Hematopoietic multipotent progenitor cell treated with erythropoietin and hydrocortisone succinate and interleukin-3 and kit ligand, for 17 days (in vitro differentiated cells): ENCODE measurements at regions not wholly inside any gene's neighbourhood (a gene's known extent, or its start where the extent isn't known, plus 50 kb on each side); places are given as distances from the start of the nearest gene placed in this dataset.

Source experiments
- DNase-seq: peaks from one replicate; pipeline ENCODE4 v3.0.0-alpha.2; 2015; ENCODE audit warnings: low spot score

DNA sequence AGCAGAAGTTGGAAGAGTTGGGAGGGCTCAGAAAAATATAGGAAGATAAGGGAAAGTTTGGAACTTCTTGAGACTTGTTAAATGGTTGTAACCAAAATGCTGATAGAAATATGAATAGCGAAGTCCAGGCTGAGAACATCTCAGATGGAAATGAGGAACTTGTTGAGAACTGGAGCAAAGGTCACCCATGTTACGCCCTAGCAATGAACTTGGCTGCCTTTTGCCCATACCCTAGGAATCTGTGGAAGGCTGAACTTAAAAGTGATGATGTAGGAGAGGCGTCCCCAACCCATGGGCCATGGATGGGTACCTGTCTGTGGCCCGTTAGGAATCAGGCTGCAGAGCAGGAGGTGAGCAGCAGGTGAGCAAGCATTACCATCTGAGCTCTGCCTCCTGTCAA is 347.8 kb downstream of the ARL4A start:
- DNase-seq = no peak

DNA sequence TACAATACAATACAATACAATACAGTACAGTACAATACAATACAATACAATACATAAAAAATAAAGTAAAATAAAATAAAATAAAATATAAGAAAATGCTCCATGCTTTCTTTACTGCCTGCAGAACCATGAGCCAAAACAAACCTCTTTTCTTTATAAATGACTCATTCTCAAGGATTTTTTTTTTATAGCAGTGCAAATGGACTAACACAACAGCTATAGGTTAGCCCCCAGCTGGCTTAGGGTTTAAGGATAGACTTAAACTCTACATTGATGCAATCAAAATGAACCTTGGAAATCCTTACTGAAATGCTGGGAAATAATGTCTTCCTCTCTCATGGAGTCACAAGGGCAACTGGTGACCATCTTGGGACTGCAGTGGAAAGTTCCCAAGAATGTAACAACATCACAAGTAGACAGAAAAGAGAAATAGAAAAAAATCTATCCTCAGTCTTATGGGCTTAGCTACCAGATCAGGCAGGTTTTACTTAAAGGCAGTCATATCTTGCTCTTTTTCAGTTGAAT is 348.9 kb downstream of the ARL4A start:
- no peak for DNase-seq

DNA sequence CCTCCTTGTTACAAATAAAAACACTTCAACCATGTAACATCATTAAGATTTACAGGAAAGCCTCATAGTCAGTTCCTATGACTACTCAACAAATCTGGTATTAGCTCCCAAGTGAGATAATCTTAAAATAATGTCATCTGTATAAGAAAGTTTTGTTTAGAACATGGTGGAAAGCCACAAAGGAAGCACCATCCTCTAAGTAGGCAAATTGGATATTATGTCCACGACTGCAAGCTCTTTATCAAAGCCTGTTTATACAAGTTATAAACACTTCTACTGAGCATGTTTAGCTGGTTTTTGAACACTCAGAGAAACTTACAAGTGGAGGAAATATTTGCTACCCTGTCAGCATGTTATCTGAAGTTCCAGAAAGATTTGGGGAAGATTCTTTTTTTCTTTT is 349.8 kb downstream of the ARL4A start:
- no peak for DNase-seq

DNA sequence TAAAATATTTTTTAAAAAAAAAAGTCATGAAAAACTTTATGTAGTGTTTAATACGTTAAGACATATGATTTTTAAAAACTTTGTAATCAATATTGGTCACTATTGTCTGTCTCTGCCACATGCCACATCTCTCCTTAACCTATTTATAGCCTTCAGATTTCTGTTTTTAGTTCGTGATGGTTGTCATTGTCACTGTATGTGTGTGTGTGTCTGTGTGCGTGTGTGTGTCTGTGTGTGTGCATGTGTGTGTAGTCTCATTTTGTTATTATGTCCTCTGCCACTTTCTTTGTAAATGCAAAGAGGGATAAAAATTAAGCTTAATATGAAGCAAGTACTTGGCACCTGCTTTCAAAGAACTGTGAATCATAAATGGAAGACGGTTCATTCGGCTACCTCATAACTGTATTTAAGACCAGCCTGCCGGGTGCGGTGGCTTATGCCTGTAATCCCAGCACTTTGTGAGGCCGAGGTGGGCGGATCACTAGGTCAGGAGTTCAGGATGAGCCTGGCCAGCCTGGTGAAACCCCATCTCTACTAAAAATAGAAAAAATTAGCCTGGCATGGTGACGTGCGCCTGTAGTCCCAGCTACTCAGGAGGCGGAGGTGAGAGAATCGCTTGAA is 354.0 kb downstream of the ARL4A start:
- DNase-seq = no peak

DNA sequence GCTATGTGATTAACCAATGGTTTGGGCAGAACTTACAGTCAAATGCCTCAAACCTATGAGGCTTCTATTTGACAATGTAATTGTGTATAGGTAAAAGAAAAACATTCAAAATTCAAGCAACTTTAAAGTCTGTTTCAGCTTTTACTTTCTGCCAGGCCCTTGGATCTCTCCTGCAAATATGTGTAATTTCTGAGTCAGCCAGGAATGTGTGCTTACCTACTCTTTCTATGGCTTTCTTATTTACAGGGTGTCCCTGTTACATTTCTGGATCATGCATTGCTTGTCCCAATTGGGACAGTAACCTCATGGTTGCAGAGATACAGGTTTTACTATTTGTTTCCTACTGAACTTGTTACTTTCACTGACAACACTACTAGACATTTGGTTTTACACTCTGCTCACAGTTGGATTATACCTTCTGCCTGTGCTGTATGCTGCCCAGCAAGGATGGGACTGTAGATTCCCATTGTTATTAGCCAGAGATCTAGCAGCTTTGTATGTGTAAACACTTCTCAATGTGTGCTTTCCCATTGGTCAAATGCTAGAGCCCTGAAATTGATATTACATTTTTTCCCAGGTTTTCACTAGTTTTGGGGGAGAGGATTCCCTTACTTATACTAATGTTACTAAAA is 355.3 kb downstream of the ARL4A start:
- no peak for DNase-seq

DNA sequence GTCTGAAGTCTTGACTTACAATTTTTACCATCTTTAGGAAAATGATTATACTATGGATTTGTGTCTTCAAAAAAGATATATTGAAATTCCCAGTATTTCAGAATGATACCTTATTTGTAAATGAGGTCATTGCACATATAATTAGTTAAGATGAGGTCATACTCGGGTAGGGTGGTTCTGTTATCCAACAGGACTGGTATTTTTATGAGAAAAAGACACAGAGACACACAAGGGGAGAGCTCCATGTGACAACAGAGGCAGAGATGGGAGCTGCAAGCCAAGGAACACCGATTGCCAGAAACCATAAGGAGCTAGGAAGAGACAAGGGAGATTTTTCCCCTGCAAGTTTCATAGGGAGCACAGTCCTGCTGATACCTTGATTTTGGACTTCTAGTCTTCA is 356.9 kb downstream of the ARL4A start:
- DNase-seq = no peak

DNA sequence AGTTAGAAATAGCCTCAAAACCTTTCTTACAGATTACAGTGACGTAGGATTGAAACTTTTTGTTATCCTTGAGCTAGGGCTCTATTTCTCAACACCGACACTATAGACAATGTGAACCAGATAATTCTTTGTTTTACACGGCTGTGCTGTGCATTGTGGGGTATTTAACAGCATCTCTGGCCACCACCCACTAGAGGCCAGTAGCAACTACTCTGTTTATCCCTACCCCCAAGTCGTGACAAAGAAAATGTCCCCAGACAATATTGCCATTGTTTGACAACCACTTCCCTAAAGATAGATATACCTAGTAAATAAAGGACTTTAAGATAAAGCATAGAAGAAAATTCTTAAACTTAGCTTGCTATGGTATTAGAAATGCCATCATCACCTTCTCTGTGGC is 359.6 kb downstream of the ARL4A start:
- no peak for DNase-seq

DNA sequence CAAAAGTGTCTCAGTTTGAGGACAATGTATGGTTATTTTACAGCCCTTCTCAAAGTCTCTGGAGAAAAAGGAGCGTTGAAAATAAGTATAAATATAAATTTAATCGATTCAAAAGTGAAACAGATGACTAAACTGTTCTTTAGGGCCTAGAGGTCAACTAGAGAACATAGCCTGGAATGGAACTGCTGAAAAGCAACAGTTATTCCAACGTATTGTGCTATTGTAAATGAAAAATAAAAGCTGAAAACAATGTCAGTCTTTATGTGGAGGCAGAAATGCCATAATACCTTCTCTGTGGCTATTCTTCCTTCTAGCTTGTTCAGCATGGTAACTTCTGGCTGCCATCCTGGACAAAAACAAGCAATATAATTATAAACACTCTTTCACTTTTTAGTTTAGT is 362.5 kb downstream of the ARL4A start:
- no peak for DNase-seq

DNA sequence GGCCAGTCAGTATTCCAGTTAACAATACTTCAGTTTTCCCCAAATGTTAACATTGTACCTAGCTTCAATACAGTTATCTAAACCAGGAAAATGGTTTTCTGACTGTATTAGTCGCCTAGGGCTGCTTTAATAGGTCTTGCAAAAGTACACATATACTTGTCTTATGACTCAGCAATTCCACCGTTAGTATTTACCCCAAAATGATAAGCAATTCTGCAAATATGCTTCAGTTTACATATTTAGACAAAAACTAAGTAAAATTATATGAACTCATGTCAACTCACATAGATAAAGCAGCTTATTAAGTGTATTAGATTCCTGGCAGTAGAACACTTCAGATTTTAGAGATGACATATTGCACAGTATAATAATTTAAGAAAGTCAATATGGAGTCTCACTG is 363.3 kb downstream of the ARL4A start:
- peak; percentile 47 for DNase-seq

DNA sequence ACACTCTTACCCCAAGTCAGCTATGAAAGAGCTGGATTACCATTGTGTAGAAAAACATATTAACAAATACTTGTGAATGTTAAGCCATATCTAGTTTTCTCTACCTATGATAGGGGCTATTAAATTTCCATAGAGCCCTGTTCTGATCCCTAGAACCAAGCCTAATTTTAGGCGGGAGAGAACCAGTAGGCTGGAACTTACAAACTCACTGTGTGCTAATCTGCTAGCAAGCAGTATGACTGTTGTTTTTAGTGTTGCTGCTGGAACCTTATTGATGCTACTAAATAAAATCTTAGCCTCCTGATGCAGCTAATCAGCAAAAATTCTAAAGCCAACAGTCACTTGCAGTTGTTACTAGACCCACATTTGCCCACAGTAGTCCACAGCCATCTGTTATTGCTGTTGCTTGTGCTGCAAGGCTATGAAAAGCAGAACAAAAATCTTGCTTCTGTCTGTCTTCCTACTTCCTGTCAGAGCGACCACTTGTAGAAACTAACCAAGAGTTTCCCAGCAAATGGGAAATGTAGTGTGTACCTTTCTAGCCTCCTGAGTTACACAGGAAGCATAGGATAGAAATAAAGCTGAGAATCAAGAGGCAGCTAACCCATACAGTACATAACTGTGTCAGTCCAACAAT is 368.4 kb downstream of the ARL4A start:
- DNase-seq = no peak

DNA sequence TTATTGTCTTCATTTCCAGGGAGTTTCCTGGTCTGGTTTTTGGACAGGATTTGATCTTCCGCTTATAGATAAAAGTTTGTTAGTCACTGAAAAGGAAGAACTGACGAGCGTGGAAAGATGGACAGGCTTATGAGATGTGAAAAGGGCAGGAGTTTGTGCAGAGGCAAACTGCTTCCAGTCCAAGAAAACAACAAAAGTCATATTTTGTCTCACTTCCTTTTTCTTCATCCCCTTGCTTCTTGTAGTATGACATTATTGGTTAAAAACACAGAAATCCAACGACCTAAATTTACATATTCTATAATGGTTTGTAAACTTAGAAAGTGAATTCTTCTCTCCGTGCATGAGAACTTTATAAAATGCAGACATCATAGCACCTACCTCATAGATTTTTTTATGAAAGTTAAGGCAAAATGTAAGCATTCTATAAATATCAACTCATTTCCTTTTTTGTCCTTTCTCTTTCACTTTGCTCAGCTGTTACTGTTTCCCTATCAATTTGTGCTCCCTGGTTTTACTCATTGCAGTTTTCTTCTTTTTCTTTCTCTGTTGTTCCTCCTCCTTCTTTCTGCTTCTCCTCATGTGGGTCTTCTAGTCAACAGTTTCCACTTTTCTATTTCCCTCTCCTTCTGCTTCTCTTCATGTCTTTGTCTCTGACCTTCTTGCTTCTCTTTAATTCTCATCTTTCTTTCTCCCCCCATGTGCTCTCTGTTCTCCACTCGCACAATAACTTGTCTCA is 370.2 kb downstream of the ARL4A start:
- no peak for DNase-seq

DNA sequence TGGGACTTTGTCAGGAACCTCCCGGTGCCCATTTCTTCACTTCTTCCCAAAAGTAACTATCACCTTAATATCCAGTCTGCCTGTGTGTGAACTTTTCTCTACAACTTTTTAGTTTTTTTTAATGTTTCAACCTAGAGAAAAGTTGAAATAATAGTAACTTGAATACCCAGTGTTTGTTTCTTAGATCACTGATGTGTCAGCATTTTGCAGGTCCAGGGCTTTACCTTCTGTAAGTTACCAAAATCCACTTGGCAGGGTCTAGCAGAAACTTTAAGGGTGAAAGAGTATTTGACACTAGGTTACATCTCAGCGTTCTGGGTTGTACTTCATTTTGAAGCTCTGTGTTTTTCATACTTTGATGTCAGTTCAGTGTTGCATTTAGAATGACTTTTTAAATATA is 372.7 kb downstream of the ARL4A start:
- no peak for DNase-seq

DNA sequence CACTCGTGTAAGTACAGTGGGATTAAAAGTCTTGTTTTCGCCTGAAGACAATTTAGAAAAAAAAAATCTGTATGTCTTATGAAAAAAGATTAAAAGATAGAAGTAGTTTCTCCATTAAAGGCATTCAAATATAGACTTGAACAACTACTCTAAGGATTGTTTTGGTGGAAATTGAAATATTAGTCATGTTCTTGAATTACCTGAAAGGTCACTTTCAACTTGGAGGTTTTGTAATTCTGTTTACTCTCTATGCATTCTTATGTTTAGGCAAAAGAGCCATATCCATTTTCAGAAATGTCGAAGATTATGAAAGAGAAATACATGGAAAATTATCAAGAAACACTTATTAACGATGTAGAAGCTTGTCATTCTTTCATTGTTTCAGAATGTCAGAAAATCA is 373.7 kb downstream of the ARL4A start:
- DNase-seq = no peak

DNA sequence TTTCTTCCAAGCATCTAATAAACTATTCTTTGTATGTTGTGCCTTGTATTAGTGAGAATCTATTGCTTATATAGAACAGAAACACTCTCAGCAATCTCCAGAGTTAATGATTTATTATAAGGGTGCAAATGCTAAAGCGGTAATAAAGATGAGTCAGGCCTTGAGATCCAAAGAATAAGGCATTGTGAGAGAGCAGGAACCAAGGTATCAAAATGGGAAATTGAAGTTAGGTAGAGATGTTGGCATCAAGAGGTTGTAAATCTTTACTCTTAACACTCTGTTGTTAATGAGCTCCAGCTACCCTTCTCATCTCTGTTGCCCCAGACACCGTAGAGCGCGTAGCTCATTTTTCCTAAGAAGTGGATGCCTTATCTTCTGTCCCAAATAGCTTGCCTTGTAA is 375.2 kb downstream of the ARL4A start:
- no peak for DNase-seq

DNA sequence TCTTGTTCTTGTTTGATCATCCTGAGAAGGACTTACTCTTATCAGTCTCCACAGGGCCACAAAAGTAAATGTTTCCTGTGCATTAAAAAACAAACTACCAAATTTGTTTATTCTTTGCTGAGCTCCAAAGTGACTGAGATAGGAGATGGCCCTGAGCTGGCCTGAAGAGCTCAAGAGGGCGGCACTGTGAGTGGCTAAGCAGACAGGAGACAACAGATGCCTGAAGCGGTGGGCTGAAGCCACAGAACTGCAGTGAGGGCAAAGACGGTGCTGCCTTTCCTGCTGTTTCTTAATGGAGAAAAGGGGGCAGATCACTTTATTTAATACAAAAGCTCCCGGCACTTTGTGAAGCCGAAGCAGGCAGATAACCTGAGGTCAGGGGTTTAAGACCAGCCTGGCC is 379.6 kb downstream of the ARL4A start:
- no peak for DNase-seq

DNA sequence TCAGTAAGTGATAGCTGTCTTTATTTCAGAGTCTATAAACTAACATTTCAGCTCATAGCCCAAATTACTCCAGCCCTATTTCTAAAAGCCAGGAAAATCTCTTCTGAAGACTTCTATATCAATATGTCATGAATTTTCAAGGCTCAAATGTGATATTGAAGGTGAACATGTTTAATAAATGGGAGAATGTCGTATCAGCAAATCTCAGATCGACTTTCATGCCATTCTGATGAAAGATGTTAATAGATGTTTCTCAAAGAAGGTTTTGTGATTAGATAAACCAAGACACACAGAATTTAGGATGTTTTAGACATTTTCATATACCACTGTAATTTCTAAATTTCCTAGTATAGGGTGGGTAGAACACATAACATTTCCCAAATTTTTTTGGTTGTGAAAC is 380.6 kb downstream of the ARL4A start:
- no peak for DNase-seq

DNA sequence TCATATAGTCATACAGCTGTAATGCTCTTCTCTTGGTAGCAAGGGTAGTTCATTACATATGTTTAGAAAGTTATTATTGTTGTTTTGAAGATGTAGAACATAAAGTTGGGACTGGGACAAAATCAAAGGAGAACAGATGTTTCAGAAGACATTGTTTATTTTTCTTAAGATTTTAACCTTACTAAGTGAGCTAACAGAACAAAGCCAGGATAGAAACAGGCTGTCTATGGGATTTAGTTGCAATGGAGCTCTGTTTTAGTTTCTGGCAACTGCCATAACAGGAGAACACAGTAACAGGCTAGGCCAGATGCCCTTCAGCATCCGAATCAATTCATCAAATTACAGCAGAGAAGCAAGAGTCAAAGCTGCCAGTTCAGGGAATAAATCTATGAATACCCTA is 382.4 kb downstream of the ARL4A start:
- no peak for DNase-seq

DNA sequence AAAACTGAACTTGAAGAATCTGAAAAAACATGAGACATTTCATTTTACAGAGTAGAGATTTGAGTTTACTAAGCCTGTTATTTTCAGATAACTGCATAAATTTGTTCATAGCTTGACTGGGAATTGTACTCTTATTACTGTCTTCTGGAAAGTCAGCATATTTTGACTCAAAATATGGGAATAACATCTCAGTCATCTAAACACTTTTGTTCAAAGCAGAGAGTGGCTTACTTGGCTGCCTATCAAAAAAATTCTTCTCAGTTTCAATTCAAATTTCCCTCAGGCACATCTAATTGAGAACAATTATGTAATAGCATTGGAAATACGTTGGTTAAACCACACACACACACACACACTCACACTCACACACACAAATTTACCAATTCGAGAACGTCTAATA is 384.6 kb downstream of the ARL4A start:
- DNase-seq = no peak

DNA sequence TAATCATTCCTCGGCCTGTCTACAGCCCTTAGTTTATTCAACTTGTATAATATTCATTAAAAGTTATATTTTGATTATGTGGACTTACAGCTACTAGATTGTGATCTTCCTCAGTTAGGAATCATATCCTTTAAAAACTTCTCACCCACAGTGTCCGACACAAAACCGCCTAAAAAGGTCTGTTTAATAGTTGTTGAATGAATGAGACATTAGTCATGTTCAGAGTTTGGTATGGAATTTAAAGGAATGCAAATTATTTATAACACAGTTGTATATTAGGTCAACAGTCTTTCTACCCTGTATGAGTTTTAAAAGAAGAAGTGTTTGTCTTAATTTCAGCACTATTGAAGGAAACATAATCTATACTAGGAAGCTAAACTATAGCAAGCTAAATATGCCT is 390.0 kb downstream of the ARL4A start:
- DNase-seq = no peak

DNA sequence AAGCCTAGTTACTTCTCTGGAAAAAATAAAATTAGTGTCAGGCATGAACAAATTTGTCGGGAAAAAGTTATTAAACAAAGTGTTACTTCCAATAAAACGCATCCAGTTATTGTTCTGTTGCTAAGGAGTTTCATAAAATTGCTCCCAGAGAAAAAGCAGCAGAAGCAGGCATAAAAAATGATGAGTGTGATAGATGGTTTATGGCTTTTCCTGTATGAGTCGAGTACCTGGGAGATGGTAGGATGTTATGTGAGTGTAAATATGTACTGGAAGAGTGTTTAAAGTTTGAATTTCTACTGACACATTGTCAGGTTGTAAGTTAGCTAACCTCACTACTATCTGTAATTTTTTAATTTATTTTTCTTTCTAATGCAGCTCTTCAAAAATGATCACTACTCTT is 390.7 kb downstream of the ARL4A start:
- DNase-seq = no peak

DNA sequence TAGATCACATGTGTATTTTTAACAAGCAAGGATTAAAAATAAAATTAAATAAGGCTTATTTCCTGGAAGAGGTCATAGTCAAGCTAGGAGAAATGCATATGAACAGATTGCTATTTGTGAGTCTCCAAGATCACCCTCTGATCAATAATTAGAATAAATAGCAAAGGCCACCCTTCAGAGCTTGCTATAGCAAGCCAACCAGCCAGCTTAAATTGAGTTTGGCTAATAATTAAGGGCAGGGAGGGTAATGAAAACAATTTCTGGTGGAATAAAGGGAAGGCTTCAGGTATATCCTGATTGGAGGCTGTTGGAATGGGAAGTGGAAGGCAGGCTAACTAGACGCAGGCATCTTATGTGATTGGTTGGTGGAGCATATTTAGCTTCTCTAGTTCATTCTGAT is 403.5 kb downstream of the ARL4A start:
- no peak for DNase-seq

DNA sequence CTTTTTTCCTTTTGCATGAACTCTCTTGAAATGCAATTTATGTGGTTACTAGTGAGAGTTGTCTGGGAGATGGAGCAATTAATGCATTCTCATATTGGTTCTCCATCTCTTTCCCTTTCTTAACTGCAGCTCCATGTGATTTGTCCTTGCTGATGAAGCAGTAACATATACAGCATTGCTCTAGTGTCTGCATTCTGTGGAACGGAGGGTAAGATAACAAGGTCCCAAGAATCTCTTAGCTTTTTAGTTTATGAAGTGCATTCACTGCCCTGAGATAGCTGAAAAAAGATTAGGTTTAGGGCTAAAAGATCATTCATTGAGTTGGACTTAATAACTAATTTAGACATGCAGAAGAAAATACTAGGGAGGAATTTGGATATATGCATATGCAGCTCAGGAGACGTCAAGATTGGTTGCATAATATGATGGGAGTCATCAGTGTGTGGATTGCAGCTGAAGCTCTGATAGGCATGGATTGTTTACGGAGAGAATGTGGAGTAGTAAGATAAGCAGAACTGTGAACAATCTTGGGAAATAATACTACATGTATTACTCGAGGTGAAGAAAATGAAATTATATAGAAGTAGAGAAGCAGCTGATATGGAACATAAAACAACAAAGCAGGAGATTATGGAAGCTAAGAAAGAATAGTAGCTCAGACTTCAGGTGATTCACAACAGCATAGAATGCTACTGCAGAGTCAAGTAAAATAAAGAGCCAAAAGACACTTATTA is 404.7 kb downstream of the ARL4A start:
- no peak for DNase-seq

DNA sequence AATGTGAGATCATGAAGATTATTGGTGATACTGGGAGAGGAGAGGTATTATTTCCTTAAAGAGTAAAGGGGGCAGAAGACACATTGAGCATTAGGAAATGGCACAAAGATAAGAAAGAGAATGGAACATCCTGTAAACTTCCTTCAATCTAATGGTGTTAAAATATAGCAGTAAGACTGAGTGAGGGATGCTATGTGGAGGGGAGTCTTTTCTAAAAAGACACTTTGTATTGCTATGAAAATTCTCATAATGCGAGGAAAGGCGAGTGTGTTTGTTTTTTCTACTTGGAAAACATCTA is 405.2 kb downstream of the ARL4A start:
- DNase-seq = no peak
